ENCODE measurements at regions not wholly inside any gene's neighbourhood (a gene's known extent, or its start where the extent isn't known, plus 50 kb on each side); places are given as distances from the start of the nearest gene placed in this dataset.

GRCh38 chr6:93794166-93794565, 374.8 kb upstream of the EPHA7 start:
- TF ChIP-seq CTCF (optimal IDR thresholded peaks at IDR 0.05 in 1 of 3, IDR thresholded peaks at IDR 0.05 in 1 of 3, conservative IDR thresholded peaks at IDR 0.05 in 1 of 3; ENCODE audit: extremely low read depth in 1 of 3, insufficient read depth in 2 of 3, low read length in 3 of 3): no peak
- no peak for TF ChIP-seq EZH2 (IDR thresholded peaks at IDR 0.05; ENCODE audit: low read length)
